Activated CD4-positive, CD25-positive, alpha-beta regulatory T cell treated with anti-CD3 and anti-CD28 coated beads, Interleukin-2, amount 50 U/mL, for 72 hours (primary cell): ENCODE measurements at regions not wholly inside any gene's neighbourhood (a gene's known extent, or its start where the extent isn't known, plus 50 kb on each side); places are given as distances from the start of the nearest gene placed in this dataset.
A peak's percentile ranks its signal among the peaks of the same experiment; 100 is the strongest.

Experiments used
- DNase-seq: peaks from one replicate; pipeline ENCODE4 v3.0.0; 2021

GRCh38 chr18:59848002-59848401 is 51.8 kb upstream of the PMAIP1 start:
- DNase-seq, result no peak

GRCh38 chr18:59847491-59847846 is 52.3 kb upstream of the PMAIP1 start:
- peak; percentile 34 for DNase-seq

- peak; percentile 60 for DNase-seq
Measured at GRCh38 chr18:59846814-59847490, 52.8 kb upstream of the PMAIP1 start.

GRCh38 chr18:59842947-59843346 is 56.8 kb upstream of the PMAIP1 start:
- DNase-seq, result no peak

- no peak for DNase-seq
Measured at GRCh38 chr18:59839931-59840685, 59.7 kb upstream of the PMAIP1 start.

GRCh38 chr18:59839246-59839645 is 60.5 kb upstream of the PMAIP1 start:
- DNase-seq, result no peak

GRCh38 chr18:59837586-59837985 is 62.2 kb upstream of the PMAIP1 start:
- peak; percentile 41 for DNase-seq

GRCh38 chr18:59835605-59836379 is 64.0 kb upstream of the PMAIP1 start:
- no peak for DNase-seq

- no peak for DNase-seq
Measured at GRCh38 chr18:59834267-59834666, 65.5 kb upstream of the PMAIP1 start.

GRCh38 chr18:59833785-59834184 is 66.0 kb upstream of the PMAIP1 start:
- no peak for DNase-seq

GRCh38 chr18:59823596-59824195 is 76.1 kb upstream of the PMAIP1 start:
- peak; percentile 44 for DNase-seq

GRCh38 chr18:59822612-59823550 is 76.9 kb upstream of the PMAIP1 start:
- DNase-seq, result no peak

GRCh38 chr18:59821983-59822382 is 77.8 kb upstream of the PMAIP1 start:
- DNase-seq, result no peak

- DNase-seq, result no peak
Measured at GRCh38 chr18:59820663-59821062, 79.1 kb upstream of the PMAIP1 start.

GRCh38 chr18:59818769-59819168 is 81.0 kb upstream of the PMAIP1 start:
- no peak for DNase-seq

GRCh38 chr18:59814891-59815290 is 84.9 kb upstream of the PMAIP1 start:
- no peak for DNase-seq

GRCh38 chr18:59813942-59814341 is 85.9 kb upstream of the PMAIP1 start:
- DNase-seq, result no peak

- DNase-seq, result no peak
Measured at GRCh38 chr18:59810735-59811520, 88.9 kb upstream of the PMAIP1 start.

GRCh38 chr18:59810183-59810582 is 89.6 kb upstream of the PMAIP1 start:
- no peak for DNase-seq

- no peak for DNase-seq
Measured at GRCh38 chr18:59802031-59802430, 97.8 kb upstream of the PMAIP1 start.

- no peak for DNase-seq
Measured at GRCh38 chr18:59801576-59801975, 98.2 kb upstream of the PMAIP1 start.
